GM21390 (cell line): ENCODE measurements at regions not wholly inside any gene's neighbourhood (a gene's known extent, or its start where the extent isn't known, plus 50 kb on each side); places are given as distances from the start of the nearest gene placed in this dataset.

Experiments
- ATAC-seq: cut with Tn5 transposase; IDR thresholded peaks from one replicate; pipeline ENCODE4 v1.9.1; 2021; ENCODE audit not compliant: unreplicated experiment

DNA sequence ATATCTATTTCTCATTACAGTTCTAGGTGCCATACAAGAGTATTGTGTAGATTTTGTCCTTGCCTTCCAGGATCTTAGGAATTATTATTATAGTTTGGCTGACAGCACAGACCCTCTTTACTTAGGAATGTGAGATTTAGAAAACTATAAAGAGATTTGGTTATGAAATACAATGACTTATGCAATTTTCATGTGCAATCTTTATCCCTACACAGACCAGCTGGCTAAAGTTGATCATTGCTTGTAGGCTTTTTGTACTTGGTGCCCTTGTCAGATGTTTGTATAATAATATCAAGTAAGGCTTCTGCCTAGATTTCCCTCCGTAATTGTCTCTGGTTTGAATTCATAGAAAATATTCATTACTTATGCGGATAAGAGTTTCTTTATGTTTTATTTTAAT is 174.5 kb upstream of the GAP43 start:
- ATAC-seq, result no peak

- ATAC-seq, result no peak
Observed at GRCh38 chr3:115450036-115450435, 173.3 kb upstream of the GAP43 start.

GRCh38 chr3:115464036-115464435 is 159.3 kb upstream of the GAP43 start:
- ATAC-seq, result no peak

DNA sequence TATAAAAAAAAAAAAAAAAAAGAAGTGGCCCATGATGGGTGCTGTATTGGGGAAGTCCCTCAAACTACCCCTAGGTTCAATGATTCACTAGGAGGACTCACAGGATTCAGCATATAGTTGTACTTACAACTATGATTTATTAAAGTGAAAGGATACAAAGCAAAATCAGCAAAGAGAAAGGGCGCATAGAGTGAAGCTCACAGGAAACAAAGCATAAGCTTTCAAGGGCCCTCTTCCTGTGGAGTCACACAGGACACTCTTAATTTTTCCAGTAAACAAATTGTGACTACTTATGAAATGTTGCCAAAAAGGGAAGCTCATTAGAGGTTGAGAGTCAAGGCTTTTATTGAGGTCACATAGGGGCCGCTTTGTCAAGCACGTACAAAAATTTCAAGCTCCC is 153.7 kb upstream of the GAP43 start:
- no peak for ATAC-seq

DNA sequence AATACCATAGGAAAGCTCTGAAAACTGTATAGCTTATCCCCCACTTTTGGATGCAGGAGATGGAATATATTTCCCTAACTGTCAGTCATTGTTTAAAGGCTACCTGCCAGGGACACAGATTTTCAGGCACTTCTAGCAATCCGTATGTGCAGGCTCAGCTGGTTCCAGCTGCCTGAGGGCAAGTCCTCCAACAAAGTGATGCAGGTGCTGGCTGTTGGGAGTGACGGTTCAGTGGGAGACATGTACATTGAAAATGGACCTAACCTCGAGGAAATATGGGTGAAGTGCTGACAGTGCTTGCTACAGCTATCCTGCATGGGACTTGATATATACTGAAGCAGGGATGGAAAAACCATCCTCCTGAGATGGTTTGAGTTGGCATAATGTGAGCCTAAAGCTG is 153.1 kb upstream of the GAP43 start:
- ATAC-seq, result no peak

- no peak for ATAC-seq
Observed at GRCh38 chr3:115475178-115476041, 147.9 kb upstream of the GAP43 start.

- ATAC-seq, result no peak
Observed at GRCh38 chr3:115476472-115476871, 146.8 kb upstream of the GAP43 start.

- ATAC-seq, result no peak
Observed at GRCh38 chr3:115478359-115478758, 145.0 kb upstream of the GAP43 start.

DNA sequence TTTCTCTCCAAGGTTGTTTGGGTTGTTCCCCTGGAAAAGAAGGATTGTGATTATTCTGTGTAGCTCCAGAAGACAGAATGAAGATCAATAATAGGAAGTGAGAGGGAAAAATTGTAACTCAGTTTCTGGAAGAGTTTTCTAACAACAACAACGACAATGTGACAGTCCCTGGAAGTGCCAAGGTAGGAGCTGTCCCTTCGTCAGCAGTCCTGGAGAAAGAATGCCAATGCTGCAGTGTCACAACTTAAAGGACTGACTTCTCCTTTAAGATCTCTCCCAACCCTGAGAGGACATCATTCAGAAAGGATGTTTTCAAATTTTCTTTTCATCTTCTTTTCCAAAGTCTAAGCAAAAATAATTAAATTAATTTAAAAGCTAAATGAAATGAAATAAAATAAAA is 136.4 kb upstream of the GAP43 start:
- ATAC-seq, result no peak

GRCh38 chr3:115487968-115488367 is 135.3 kb upstream of the GAP43 start:
- ATAC-seq, result no peak

DNA sequence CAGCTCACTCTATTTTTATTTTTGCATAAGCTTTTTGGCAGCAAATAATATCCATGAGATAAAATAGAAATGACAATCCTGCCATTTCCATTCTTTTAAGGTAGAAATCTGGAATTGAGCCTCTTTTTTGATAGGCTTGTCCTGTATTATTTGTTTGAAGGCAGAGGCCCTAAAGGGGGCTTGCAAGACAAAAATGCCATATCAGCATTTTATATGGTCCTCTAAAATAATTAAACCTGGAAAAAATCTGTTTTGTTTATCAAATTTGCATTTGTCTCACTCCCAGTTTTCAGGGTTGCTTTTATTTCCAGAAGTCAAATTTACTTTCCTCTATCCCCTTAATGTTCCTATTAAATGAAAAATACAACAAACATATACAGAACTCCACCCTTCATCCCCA is 134.9 kb upstream of the GAP43 start:
- ATAC-seq, result no peak

- no peak for ATAC-seq
Observed at GRCh38 chr3:115494826-115495225, 128.5 kb upstream of the GAP43 start.

DNA sequence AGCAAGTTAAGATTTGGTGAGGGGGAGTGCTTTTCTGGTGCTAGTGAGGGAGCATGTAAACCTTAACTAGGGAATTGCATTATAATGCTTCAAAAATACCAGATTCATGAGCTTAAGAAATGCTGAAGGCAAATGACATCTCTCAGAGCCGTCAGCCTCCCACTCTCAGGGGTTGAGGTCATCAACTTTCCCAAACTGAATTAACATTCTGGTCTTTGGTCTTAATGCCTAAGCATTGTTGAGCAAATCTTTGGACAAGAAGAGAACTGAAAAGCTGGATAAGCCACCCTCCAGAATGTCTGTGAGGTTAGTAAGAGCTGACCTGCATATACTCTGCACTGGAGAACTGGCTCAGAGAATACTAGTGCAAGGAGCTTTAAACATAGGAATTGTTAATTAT is 124.9 kb upstream of the GAP43 start:
- ATAC-seq, result no peak

GRCh38 chr3:115498898-115499297 is 124.4 kb upstream of the GAP43 start:
- no peak for ATAC-seq

DNA sequence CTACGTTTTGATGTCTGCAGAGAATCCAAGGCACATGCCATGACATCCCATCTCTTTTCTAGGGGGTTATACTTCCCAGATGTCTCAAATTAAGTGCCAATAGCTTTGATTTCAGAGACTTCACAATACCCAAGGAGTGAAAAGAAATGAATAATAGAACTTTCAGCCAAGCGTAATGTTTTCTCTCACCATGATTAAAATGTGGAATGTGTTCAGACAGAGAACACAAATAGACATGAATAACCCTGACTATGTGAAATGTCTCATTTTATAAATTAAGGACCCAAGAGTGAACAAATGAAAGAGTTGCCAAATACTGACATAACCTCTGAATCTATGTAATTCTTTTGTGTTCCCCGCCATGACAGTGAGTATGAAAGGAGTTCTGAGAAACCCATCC is 123.6 kb upstream of the GAP43 start:
- no peak for ATAC-seq

GRCh38 chr3:115500795-115501194 is 122.5 kb upstream of the GAP43 start:
- no peak for ATAC-seq

DNA sequence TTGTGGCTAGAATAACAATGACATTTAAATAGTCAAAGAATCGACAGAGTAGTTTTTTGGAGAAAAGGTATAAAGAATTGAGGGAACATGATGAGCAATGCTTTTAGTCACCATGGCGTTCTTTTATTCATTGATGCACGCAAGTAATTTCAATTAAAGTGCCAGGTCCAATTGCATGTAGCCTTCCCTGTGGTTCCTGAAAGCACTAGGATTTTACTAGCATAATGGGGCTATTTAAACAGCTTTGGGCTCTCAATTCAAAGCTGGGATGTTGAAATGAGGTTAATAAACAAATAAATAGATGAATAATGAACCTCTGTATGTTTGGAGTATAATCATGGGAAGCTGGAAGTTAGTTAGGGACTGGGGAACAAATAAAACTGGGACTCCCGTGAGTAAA is 121.2 kb upstream of the GAP43 start:
- ATAC-seq, result no peak

- no peak for ATAC-seq
Observed at GRCh38 chr3:115503394-115503793, 119.9 kb upstream of the GAP43 start.

DNA sequence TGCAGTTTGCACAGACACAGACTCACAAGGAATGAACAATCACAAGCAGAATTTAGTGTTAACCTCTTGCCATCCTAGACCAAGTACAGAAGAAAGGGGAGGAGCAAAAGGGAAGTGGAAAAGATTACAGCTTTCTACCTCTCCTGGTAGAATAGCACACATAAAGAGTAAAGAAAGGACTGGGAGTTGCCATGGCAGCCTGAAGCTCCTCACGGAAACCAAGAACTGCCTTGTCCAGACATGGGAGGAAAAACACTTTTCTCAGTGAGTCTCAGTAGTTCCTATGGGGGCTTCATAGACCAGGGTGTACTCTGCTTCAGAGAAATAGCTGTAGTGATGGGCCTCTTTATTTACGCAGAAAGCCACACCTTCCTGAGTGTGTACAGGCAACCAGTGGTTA is 114.7 kb upstream of the GAP43 start:
- ATAC-seq, result no peak

- peak; percentile 43 for ATAC-seq
Observed at GRCh38 chr3:115512565-115513415, 110.5 kb upstream of the GAP43 start.

DNA sequence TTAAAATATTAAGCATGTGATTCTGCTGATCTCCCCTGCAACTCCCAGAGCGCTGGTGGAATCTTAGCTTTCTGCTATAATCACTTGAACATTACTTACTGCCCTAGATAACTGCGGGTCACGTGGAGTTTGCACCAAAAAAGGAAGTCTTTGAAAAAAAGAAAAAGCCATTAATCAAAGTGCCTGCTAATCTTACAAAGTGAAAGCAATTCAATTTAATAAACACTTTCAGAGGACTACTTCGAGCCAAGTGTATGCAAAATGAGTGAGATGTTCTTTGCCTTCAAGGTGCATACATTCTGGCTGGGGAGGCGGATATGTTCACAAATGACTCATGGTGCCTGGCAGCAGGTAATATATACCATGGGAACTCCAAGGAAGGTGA is 109.9 kb upstream of the GAP43 start:
- ATAC-seq, result peak; percentile 24

DNA sequence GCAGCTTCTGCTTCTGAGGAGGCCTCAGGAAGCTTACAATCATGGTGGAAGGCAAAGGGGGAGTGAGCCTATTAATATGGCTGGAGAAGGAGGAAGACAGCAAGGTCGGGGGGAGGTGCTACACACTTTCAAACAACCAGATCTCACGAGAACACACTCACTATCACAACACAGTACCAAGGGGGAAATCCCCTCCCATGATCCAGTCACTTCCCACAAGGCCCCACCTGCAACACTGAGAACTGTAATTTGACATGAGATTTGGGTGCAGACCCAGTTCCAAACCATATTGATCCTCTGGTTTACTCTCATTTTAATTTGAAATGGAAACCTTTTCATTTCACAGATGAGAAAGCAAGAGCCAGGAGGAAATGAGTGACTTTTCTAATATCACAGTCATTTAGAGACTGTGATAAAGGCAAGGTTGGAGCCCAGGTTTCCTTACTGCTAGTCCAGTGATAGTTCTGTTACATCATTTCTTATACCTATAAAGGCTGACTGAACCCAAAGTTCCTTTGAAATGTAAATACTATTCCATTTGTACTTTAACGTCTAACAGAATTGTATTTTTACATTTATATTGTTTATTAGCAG is 105.8 kb upstream of the GAP43 start:
- no peak for ATAC-seq
